Activated naive CD8-positive, alpha-beta T cell treated with anti-CD3 and anti-CD28 coated beads, Interleukin-2, amount 50 U/mL, for 24 hours (primary cell): ENCODE measurements at regions not wholly inside any gene's neighbourhood (a gene's known extent, or its start where the extent isn't known, plus 50 kb on each side); places are given as distances from the start of the nearest gene placed in this dataset.

Experiments used
- ATAC-seq: fragments of 150-1000 bp; cut with Tn5 transposase; one replicate; pipeline ENCODE4 v1.10.0; 2021
- DNase-seq: peaks from one replicate; pipeline ENCODE4 v3.0.0; 2021
- H3K27ac Mint-ChIP-seq: one replicate; pipeline ENCODE4 v1.8.0; 2021; ENCODE audit warnings: mild to moderate bottlenecking, mixed read lengths
- H3K27me3 Mint-ChIP-seq: one replicate; pipeline ENCODE4 v1.8.0; 2021; ENCODE audit warnings: mixed read lengths
- H3K36me3 Mint-ChIP-seq: one replicate; pipeline ENCODE4 v1.8.0; 2021; ENCODE audit warnings: low read depth, mixed read lengths
- H3K4me1 Mint-ChIP-seq: one replicate; pipeline ENCODE4 v1.8.0; 2021; ENCODE audit warnings: mixed read lengths
- H3K4me3 Mint-ChIP-seq: one replicate; pipeline ENCODE4 v1.8.0; 2021; ENCODE audit warnings: mild to moderate bottlenecking, moderate library complexity, mixed read lengths
- H3K9me3 Mint-ChIP-seq: one replicate; pipeline ENCODE4 v1.8.0; 2021; ENCODE audit warnings: mixed read lengths

GRCh38 chr1:96039910-96040309 is 681.7 kb upstream of the PTBP2 start:
- H3K36me3 Mint-ChIP-seq, result no peaks in the 10 kb centered on the region
- H3K4me1 Mint-ChIP-seq, result no peaks in the 10 kb centered on the region
- DNase-seq (no peak), ATAC-seq (no peak)
- H3K27ac Mint-ChIP-seq, result no peak overlapping the region
- no peak overlapping the region for H3K4me3 Mint-ChIP-seq
- no peaks in the 10 kb centered on the region for H3K27me3 Mint-ChIP-seq
- H3K9me3 Mint-ChIP-seq, result peaks cover 3% of the 10 kb centered on the region

GRCh38 chr1:96041470-96041869 is 680.1 kb upstream of the PTBP2 start:
- Mint-ChIP-seq H3K27me3 (no peaks in the 10 kb centered on the region), H3K9me3 (no peaks in the 10 kb centered on the region), H3K4me1 (no peaks in the 10 kb centered on the region), H3K27ac (no peak overlapping the region), H3K4me3 (no peak overlapping the region), H3K36me3 (no peaks in the 10 kb centered on the region)
- DNase-seq (no peak), ATAC-seq (no peak)

GRCh38 chr1:96048572-96049212 is 672.9 kb upstream of the PTBP2 start:
- Mint-ChIP-seq H3K4me3 (no peak overlapping the region), H3K9me3 (peaks cover 11% of the 10 kb centered on the region), H3K36me3 (no peaks in the 10 kb centered on the region), H3K27ac (no peak overlapping the region), H3K4me1 (no peaks in the 10 kb centered on the region), H3K27me3 (no peaks in the 10 kb centered on the region)
- ATAC-seq (no peak), DNase-seq (no peak)

- Mint-ChIP-seq H3K27me3 (no peaks in the 10 kb centered on the region), H3K4me1 (no peaks in the 10 kb centered on the region), H3K9me3 (peaks cover 11% of the 10 kb centered on the region), H3K27ac (no peak overlapping the region), H3K4me3 (no peak overlapping the region), H3K36me3 (no peaks in the 10 kb centered on the region)
- DNase-seq (no peak), ATAC-seq (no peak)
These were observed 671.7 kb upstream of the PTBP2 start for GRCh38 chr1:96049759-96050409.

- Mint-ChIP-seq H3K4me3 (no peak overlapping the region), H3K4me1 (no peaks in the 10 kb centered on the region), H3K36me3 (no peaks in the 10 kb centered on the region), H3K9me3 (peaks cover 13% of the 10 kb centered on the region), H3K27ac (no peak overlapping the region), H3K27me3 (no peaks in the 10 kb centered on the region)
- ATAC-seq, result no peak
- no peak for DNase-seq
These were observed 662.3 kb upstream of the PTBP2 start for GRCh38 chr1:96059276-96059675.

- Mint-ChIP-seq H3K36me3 (no peaks in the 10 kb centered on the region), H3K4me3 (no peak overlapping the region), H3K4me1 (no peaks in the 10 kb centered on the region), H3K27ac (no peak overlapping the region), H3K27me3 (no peaks in the 10 kb centered on the region), H3K9me3 (peaks cover 13% of the 10 kb centered on the region)
- ATAC-seq, result no peak
- DNase-seq, result no peak
These were observed 661.8 kb upstream of the PTBP2 start for GRCh38 chr1:96059736-96060135.

- DNase-seq (no peak), ATAC-seq (no peak)
- Mint-ChIP-seq H3K27me3 (no peaks in the 10 kb centered on the region), H3K4me3 (no peak overlapping the region), H3K9me3 (peaks cover 13% of the 10 kb centered on the region), H3K27ac (no peak overlapping the region), H3K36me3 (no peaks in the 10 kb centered on the region), H3K4me1 (no peaks in the 10 kb centered on the region)
These were observed 661.0 kb upstream of the PTBP2 start for GRCh38 chr1:96060621-96061020.

- DNase-seq (no peak), ATAC-seq (no peak)
- Mint-ChIP-seq H3K4me3 (no peak overlapping the region), H3K36me3 (no peaks in the 10 kb centered on the region), H3K27ac (no peak overlapping the region), H3K9me3 (peaks cover 3% of the 10 kb centered on the region), H3K4me1 (no peaks in the 10 kb centered on the region), H3K27me3 (no peaks in the 10 kb centered on the region)
These were observed 649.6 kb upstream of the PTBP2 start for GRCh38 chr1:96072021-96072420.

GRCh38 chr1:96073100-96073499 is 648.5 kb upstream of the PTBP2 start:
- DNase-seq (no peak), ATAC-seq (no peak)
- no peaks in the 10 kb centered on the region for H3K27me3 Mint-ChIP-seq
- no peaks in the 10 kb centered on the region for H3K36me3 Mint-ChIP-seq
- peaks cover 3% of the 10 kb centered on the region for H3K9me3 Mint-ChIP-seq
- H3K4me3 Mint-ChIP-seq, result no peak overlapping the region
- no peak overlapping the region for H3K27ac Mint-ChIP-seq
- no peaks in the 10 kb centered on the region for H3K4me1 Mint-ChIP-seq

- Mint-ChIP-seq H3K4me1 (no peaks in the 10 kb centered on the region), H3K27ac (no peak overlapping the region), H3K36me3 (no peaks in the 10 kb centered on the region), H3K27me3 (no peaks in the 10 kb centered on the region), H3K9me3 (peaks cover 3% of the 10 kb centered on the region), H3K4me3 (no peak overlapping the region)
- DNase-seq (no peak), ATAC-seq (no peak)
These were observed 647.2 kb upstream of the PTBP2 start for GRCh38 chr1:96074422-96074821.

- no peak overlapping the region for H3K27ac Mint-ChIP-seq
- no peaks in the 10 kb centered on the region for H3K36me3 Mint-ChIP-seq
These were observed 646.6 kb upstream of the PTBP2 start for GRCh38 chr1:96074876-96075577.

GRCh38 chr1:96075704-96076455 is 645.7 kb upstream of the PTBP2 start:
- no peaks in the 10 kb centered on the region for H3K4me1 Mint-ChIP-seq
- DNase-seq (no peak), ATAC-seq (no peak)

More at GRCh38 chr1:96074876-96075577, 646.6 kb upstream of the PTBP2 start:
- Mint-ChIP-seq H3K4me3 (no peak overlapping the region), H3K27me3 (no peaks in the 10 kb centered on the region), H3K4me1 (no peaks in the 10 kb centered on the region), H3K9me3 (peaks cover 3% of the 10 kb centered on the region)
- ATAC-seq, result no peak
- no peak for DNase-seq

GRCh38 chr1:96076589-96076988 is 645.0 kb upstream of the PTBP2 start:
- Mint-ChIP-seq H3K27ac (no peak overlapping the region), H3K9me3 (peaks cover 2% of the 10 kb centered on the region), H3K27me3 (no peaks in the 10 kb centered on the region), H3K4me3 (no peak overlapping the region), H3K4me1 (no peaks in the 10 kb centered on the region), H3K36me3 (no peaks in the 10 kb centered on the region)
- DNase-seq (no peak), ATAC-seq (no peak)

More at GRCh38 chr1:96075704-96076455, 645.7 kb upstream of the PTBP2 start:
- Mint-ChIP-seq H3K9me3 (peaks cover 3% of the 10 kb centered on the region), H3K36me3 (no peaks in the 10 kb centered on the region), H3K27ac (no peak overlapping the region), H3K4me3 (no peak overlapping the region), H3K27me3 (no peaks in the 10 kb centered on the region)

GRCh38 chr1:96079581-96079980 is 642.0 kb upstream of the PTBP2 start:
- Mint-ChIP-seq H3K9me3 (no peaks in the 10 kb centered on the region), H3K4me1 (no peaks in the 10 kb centered on the region), H3K4me3 (no peak overlapping the region), H3K36me3 (no peaks in the 10 kb centered on the region), H3K27me3 (no peaks in the 10 kb centered on the region), H3K27ac (no peak overlapping the region)
- ATAC-seq (no peak), DNase-seq (no peak)
